ENCODE measurements at regions not wholly inside any gene's neighbourhood (a gene's known extent, or its start where the extent isn't known, plus 50 kb on each side); places are given as distances from the start of the nearest gene placed in this dataset.

DNA sequence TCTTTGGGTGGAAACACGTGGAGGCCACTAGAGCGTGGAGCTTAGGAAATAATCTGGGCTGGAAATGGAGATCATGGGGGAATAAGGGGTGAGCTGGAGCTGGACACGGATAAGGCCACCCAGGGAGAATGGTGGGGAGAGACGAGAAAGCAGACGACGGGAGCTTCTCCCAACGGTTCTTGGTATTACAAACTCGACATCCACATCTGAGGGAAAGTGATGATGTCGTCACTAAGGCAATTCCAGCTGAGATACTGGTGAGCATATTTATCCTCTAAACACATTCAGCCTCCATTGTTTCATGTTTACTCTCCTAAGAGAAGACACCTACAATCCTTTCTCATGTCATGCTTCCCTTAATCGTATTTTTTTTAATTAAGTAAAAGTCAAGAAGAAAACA lies 50.2 kb upstream of the SNX9 start:
- Histone ChIP-seq H3K4me3 (ENCODE audit: low read length) (no peak overlapping the region), H3K27ac (ENCODE audit: low read depth in 1 of 2, low read length in 2 of 2) (no peak overlapping the region), H3K27me3 (ENCODE audit: control insufficient read depth in 1 of 2, insufficient read depth in 2 of 2, low read length in 2 of 2) (no peaks in the 10 kb centered on the region), H3K9me3 (ENCODE audit: control insufficient read depth in 1 of 2, insufficient read depth in 1 of 2, low read length in 2 of 2) (peaks cover 5 to 12% of the 10 kb centered on the region in 2 experiments), H3K36me3 (ENCODE audit: insufficient read depth, low read length) (no peaks in the 10 kb centered on the region), H3K4me1 (ENCODE audit: insufficient read depth, low read length) (peaks cover 23% of the 10 kb centered on the region)
- Mint-ChIP-seq H3K27ac (no peak overlapping the region), H3K4me1 (ENCODE audit: low read depth) (peaks cover 28% of the 10 kb centered on the region), H3K4me3 (no peak overlapping the region), H3K36me3 (ENCODE audit: low read depth) (no peaks in the 10 kb centered on the region), H3K9me3 (peaks cover 4% of the 10 kb centered on the region), H3K27me3 (no peaks in the 10 kb centered on the region)
- ChIA-PET POLR2A (no interaction called here), CTCF (interaction anchor here (0.9 kb wide), 1 partner anchor 105 kb away, joined by 4 read pairs; no protein-coding TSS in a partner anchor)
- intact Hi-C loops (cut with DNase I, micrococcal nuclease): loop anchor here in 1 of 2 experiments (5.0 kb wide), 1 partner anchor 34 kb away; no protein-coding TSS in a partner anchor
- DNase-seq: no peak
- TF ChIP-seq CTCF (IDR thresholded peaks at IDR 0.05): no peak
- no peak for ATAC-seq (ENCODE audit: poor library complexity)

All from CD4-positive, alpha-beta T cell (primary cell).